Tibial nerve (tissue), 4 donors: ENCODE measurements at regions not wholly inside any gene's neighbourhood (a gene's known extent, or its start where the extent isn't known, plus 50 kb on each side); places are given as distances from the start of the nearest gene placed in this dataset.

Experiments used
- CTCF ChIP-seq, 5 experiments: fragments of 200-600 bp in 3 of 5; fragments of 450-650 bp in 2 of 5; sonication (generic) in 3 of 5; IDR thresholded peaks; one replicate each; pipeline ENCODE4 v1.5.1; 2016 to 2019; ENCODE audit warnings: antibody characterized with exemption in 5 of 5, mild to moderate bottlenecking in 3 of 5, moderate library complexity in 2 of 5
- EP300 ChIP-seq, 2 donors: sonication (generic); formaldehyde crosslinking; IDR thresholded peaks; one replicate each; pipeline ENCODE4 v1.6.1; 2017; ENCODE audit warnings: antibody characterized with exemption in 2 of 2, mild to moderate bottlenecking in 1 of 2
- POLR2A ChIP-seq, 2 donors: fragments of 450-650 bp; IDR thresholded peaks; one replicate each; pipeline ENCODE4 v1.6.1; 2017; ENCODE audit warnings: antibody characterized with exemption in 2 of 2, mild to moderate bottlenecking in 2 of 2, moderate library complexity in 2 of 2

GRCh38 chr1:187456446-187456845, 627.7 kb downstream of the PLA2G4A start:
- TF ChIP-seq CTCF (IDR thresholded peaks at IDR 0.05): no peak
- no peak for TF ChIP-seq EP300 (IDR thresholded peaks at IDR 0.05)
- no peak for TF ChIP-seq POLR2A (IDR thresholded peaks at IDR 0.05)
